ENCODE measurements at regions not wholly inside any gene's neighbourhood (a gene's known extent, or its start where the extent isn't known, plus 50 kb on each side); places are given as distances from the start of the nearest gene placed in this dataset.

GRCh38 chr1:228901936-228902681 is 166.8 kb downstream of the RHOU start:
- no peak for TF ChIP-seq YEATS4 (CRISPR knock-in tag; IDR thresholded peaks at IDR 0.05; ENCODE audit: borderline replicate concordance)
- no peak for TF ChIP-seq ZNF253 (CRISPR knock-in tag; IDR thresholded peaks at IDR 0.05; ENCODE audit: borderline replicate concordance)
- no peak overlapping the region for H2AFZ ChIP-seq (ENCODE audit: low read length)
- intact Hi-C loops (cut with micrococcal nuclease; ENCODE audit: unreplicated experiment) = no loop called here
- no peak overlapping the region for H3K27ac ChIP-seq (ENCODE audit: extremely low read length, insufficient read depth, low read length)
- in situ Hi-C loops (cut with HindIII; ENCODE audit: extremely low pct_ligation_motif_present, low pct_unique_long_range_greater_than_20kb) = no loop called here
- no peak overlapping the region for H3K9ac ChIP-seq (ENCODE audit: insufficient read depth, low read depth, low read length)
- H3K79me2 ChIP-seq (ENCODE audit: insufficient read depth, low read length) = no peaks in the 10 kb centered on the region
- CTCF ChIA-PET (ENCODE audit: low intra/inter-chr PET ratio, low total read pairs) = no interaction called here
- WGBS (ENCODE audit: low lambda C conversion rate) = 69% methylated on average over 4 of the region's 5 CpGs
- H3K4me1 ChIP-seq (ENCODE audit: insufficient read depth, low read length) = peaks cover 89% of the 10 kb centered on the region
- no peak for DNase-seq (ENCODE audit: low spot score)
- no peak for ATAC-seq
- H3K4me3 ChIP-seq (replicated peaks in 1 of 3; ENCODE audit: insufficient read depth in 1 of 3, low read depth in 2 of 3, low read length in 3 of 3) = no peak overlapping the region
- POLR2A ChIA-PET = interaction anchor here (1.8 kb wide), 1 partner anchor 64 kb away, joined by 14 read pairs; no protein-coding TSS in a partner anchor
- H3K36me3 ChIP-seq (replicated peaks in 1 of 2; ENCODE audit: control insufficient read depth in 1 of 2, insufficient read depth in 2 of 2, low read length in 2 of 2) = no peaks in the 10 kb centered on the region
- BruUV-seq (replicated peaks) = no TSS peak
- no peaks in the 10 kb centered on the region for H4K20me1 ChIP-seq (ENCODE audit: insufficient read depth, low read length)
- no peak overlapping the region for H3K4me2 ChIP-seq (ENCODE audit: low read depth, low read length)
- no peaks in the 10 kb centered on the region for H3K9me3 ChIP-seq (ENCODE audit: low read length)
- FAIRE-seq = no peak
- H3K27me3 ChIP-seq (ENCODE audit: control insufficient read depth in 1 of 2, insufficient read depth in 2 of 2, low read length in 2 of 2) = no peaks in the 10 kb centered on the region; a peak in 1 of 5 replicates

- no peaks in the 10 kb centered on the region; a peak in 1 of 5 replicates for H3K27me3 ChIP-seq (ENCODE audit: control insufficient read depth in 1 of 2, insufficient read depth in 2 of 2, low read length in 2 of 2)
- CTCF ChIA-PET (ENCODE audit: low intra/inter-chr PET ratio, low total read pairs) = no interaction called here
- POLR2A ChIA-PET = interaction anchor here (1.3 to 1.8 kb wide), 4 partner anchors 26 to 228 kb away, joined by 3 to 14 read pairs (median 4); no protein-coding TSS in a partner anchor
- TF ChIP-seq ZNF276 (CRISPR knock-in tag; IDR thresholded peaks at IDR 0.05; ENCODE audit: low read depth) = no peak
- TF ChIP-seq ZNF20 (CRISPR knock-in tag; IDR thresholded peaks at IDR 0.05) = no peak
- no peak for TF ChIP-seq ATF4 (CRISPR knock-in tag; IDR thresholded peaks at IDR 0.05)
- TF ChIP-seq NR2F6 (IDR thresholded peaks at IDR 0.05) = no peak
- TF ChIP-seq NR2F6 (CRISPR knock-in tag; IDR thresholded peaks at IDR 0.05) = 0 out of 2 replicates have a peak, but pooled peaks have one; percentile 35
- TF ChIP-seq ZNF674 (CRISPR knock-in tag; IDR thresholded peaks at IDR 0.05; ENCODE audit: low read depth) = no peak
- TF ChIP-seq SIN3B (IDR thresholded peaks at IDR 0.05; ENCODE audit: low read length) = no peak
- no peak for TF ChIP-seq SOX6 (IDR thresholded peaks at IDR 0.05)
- TF ChIP-seq SOX6 (CRISPR knock-in tag; IDR thresholded peaks at IDR 0.05) = peak; percentile 73
- peak; percentile 23; the same call in 1 of the 2 replicates for TF ChIP-seq TARDBP (CRISPR knock-in tag; IDR thresholded peaks at IDR 0.05)
- no peak for TF ChIP-seq ZNF343 (CRISPR knock-in tag; IDR thresholded peaks at IDR 0.05)
- TF ChIP-seq ZNF83 (CRISPR knock-in tag; IDR thresholded peaks at IDR 0.05; ENCODE audit: borderline replicate concordance) = no peak
- no peak for TF ChIP-seq GZF1 (CRISPR knock-in tag; IDR thresholded peaks at IDR 0.05)
- no peak for TF ChIP-seq MED8 (CRISPR knock-in tag; IDR thresholded peaks at IDR 0.05; ENCODE audit: insufficient replicate concordance)
Measured at GRCh38 chr1:228902781-228903433, 167.6 kb downstream of the RHOU start.

More at GRCh38 chr1:228902781-228903433, 167.6 kb downstream of the RHOU start:
- DNase-seq (ENCODE audit: low spot score) = peak; percentile 91
- Histone ChIP-seq H3K36me3 (replicated peaks in 1 of 2; ENCODE audit: control insufficient read depth in 1 of 2, insufficient read depth in 2 of 2, low read length in 2 of 2) (no peaks in the 10 kb centered on the region), H3K4me1 (ENCODE audit: insufficient read depth, low read length) (peaks cover 84% of the 10 kb centered on the region), H3K79me2 (ENCODE audit: insufficient read depth, low read length) (no peaks in the 10 kb centered on the region), H3K4me2 (ENCODE audit: low read depth, low read length) (peak overlapping the region; percentile 72), H4K20me1 (ENCODE audit: insufficient read depth, low read length) (no peaks in the 10 kb centered on the region), H3K4me3 (replicated peaks in 1 of 3; ENCODE audit: insufficient read depth in 1 of 3, low read depth in 2 of 3, low read length in 3 of 3) (peak overlapping the region in 2 of 3 experiments; percentile 31 to 50; a peak in 4 of 6 replicates), H3K9me3 (ENCODE audit: low read length) (no peaks in the 10 kb centered on the region), H3K9ac (ENCODE audit: insufficient read depth, low read depth, low read length) (peak overlapping the region; percentile 49; the same call in 1 of the 2 replicates), H2AFZ (ENCODE audit: low read length) (peak overlapping the region; percentile 42), H3K27ac (ENCODE audit: extremely low read length, insufficient read depth, low read length) (peak overlapping the region; percentile 49)
- intact Hi-C loops (cut with micrococcal nuclease; ENCODE audit: unreplicated experiment) (no loop called here), in situ Hi-C loops (cut with HindIII; ENCODE audit: extremely low pct_ligation_motif_present, low pct_unique_long_range_greater_than_20kb) (no loop called here)
- WGBS (ENCODE audit: low lambda C conversion rate) = 36% methylated on average over 12 of the region's 13 CpGs
- peak; percentile 67 for FAIRE-seq
- peak; percentile 89 for ATAC-seq
- no TSS peak for BruUV-seq (replicated peaks)

Measured in HepG2 (cell line).